Stomach smooth muscle (tissue), 2 donors: ENCODE measurements at regions not wholly inside any gene's neighbourhood (a gene's known extent, or its start where the extent isn't known, plus 50 kb on each side); places are given as distances from the start of the nearest gene placed in this dataset.

Source experiments
- H3K27ac ChIP-seq: one replicate; pipeline ENCODE4 v1.7.0; 2013; ENCODE audit warnings: mild to moderate bottlenecking, low read length, inconsistent platforms
- H3K27me3 ChIP-seq, 2 donors: one replicate each; pipeline ENCODE4 v1.7.0; 2013; ENCODE audit warnings: low read length in 2 of 2; ENCODE audit not compliant: insufficient read depth in 2 of 2, control insufficient read depth in 1 of 2
- H3K36me3 ChIP-seq, 2 donors: one replicate each; pipeline ENCODE4 v1.7.0; 2013; ENCODE audit warnings: low read length in 2 of 2; ENCODE audit not compliant: control insufficient read depth in 2 of 2, insufficient read depth in 2 of 2
- H3K4me1 ChIP-seq: one replicate; pipeline ENCODE4 v1.7.0; 2013; ENCODE audit warnings: low read length; ENCODE audit not compliant: control insufficient read depth, insufficient read depth
- H3K4me3 ChIP-seq, 2 donors: one replicate each; pipeline ENCODE4 v1.7.0; 2013; ENCODE audit warnings: low read length in 2 of 2
- H3K9ac ChIP-seq, 2 donors: one replicate each; pipeline ENCODE4 v1.7.0; 2013; ENCODE audit warnings: low read length in 2 of 2, mild to moderate bottlenecking in 1 of 2
- H3K9me3 ChIP-seq, 2 donors: one replicate each; pipeline ENCODE4 v1.7.0; 2013; ENCODE audit warnings: low read length in 2 of 2; ENCODE audit not compliant: control insufficient read depth in 2 of 2
- donor health status: healthy.
- donor health status: Pancreatic carcinoma.

- no peak overlapping the region for H3K27ac ChIP-seq
- H3K27me3 ChIP-seq, result no peaks in the 10 kb centered on the region
- no peak overlapping the region for H3K4me3 ChIP-seq
- peaks cover 34% of the 10 kb centered on the region for H3K4me1 ChIP-seq
- no peaks in the 10 kb centered on the region for H3K9me3 ChIP-seq
- no peak overlapping the region for H3K9ac ChIP-seq
- H3K36me3 ChIP-seq, result no peaks in the 10 kb centered on the region
Measured at GRCh38 chr2:23289671-23290070, 95.3 kb upstream of the KLHL29 start.

- H3K4me3 ChIP-seq, result no peak overlapping the region
- no peak overlapping the region for H3K9ac ChIP-seq
- peaks cover 22% of the 10 kb centered on the region for H3K4me1 ChIP-seq
- no peak overlapping the region for H3K27ac ChIP-seq
- H3K9me3 ChIP-seq, result no peaks in the 10 kb centered on the region
- no peaks in the 10 kb centered on the region for H3K27me3 ChIP-seq
- H3K36me3 ChIP-seq, result no peaks in the 10 kb centered on the region
Measured at GRCh38 chr2:23291239-23291638, 93.7 kb upstream of the KLHL29 start.

- Histone ChIP-seq H3K36me3 (no peaks in the 10 kb centered on the region), H3K27me3 (no peaks in the 10 kb centered on the region), H3K27ac (no peak overlapping the region), H3K4me1 (peaks cover 14% of the 10 kb centered on the region), H3K9me3 (no peaks in the 10 kb centered on the region), H3K9ac (no peak overlapping the region), H3K4me3 (no peak overlapping the region)
Measured at GRCh38 chr2:23292024-23292423, 93.0 kb upstream of the KLHL29 start.

- H3K9me3 ChIP-seq, result no peaks in the 10 kb centered on the region
- H3K27me3 ChIP-seq, result no peaks in the 10 kb centered on the region
- no peak overlapping the region for H3K9ac ChIP-seq
- H3K4me3 ChIP-seq, result no peak overlapping the region
- H3K36me3 ChIP-seq, result no peaks in the 10 kb centered on the region
- H3K4me1 ChIP-seq, result peaks cover 3% of the 10 kb centered on the region
- no peak overlapping the region for H3K27ac ChIP-seq
Measured at GRCh38 chr2:23293063-23293462, 91.9 kb upstream of the KLHL29 start.

- Histone ChIP-seq H3K9ac (no peak overlapping the region), H3K4me3 (no peak overlapping the region), H3K27ac (no peak overlapping the region), H3K9me3 (no peaks in the 10 kb centered on the region), H3K36me3 (no peaks in the 10 kb centered on the region), H3K4me1 (peaks cover 3% of the 10 kb centered on the region), H3K27me3 (no peaks in the 10 kb centered on the region)
Measured at GRCh38 chr2:23293731-23294130, 91.2 kb upstream of the KLHL29 start.

GRCh38 chr2:23294238-23294637, 90.7 kb upstream of the KLHL29 start:
- Histone ChIP-seq H3K4me3 (no peak overlapping the region), H3K4me1 (peaks cover 3% of the 10 kb centered on the region), H3K27me3 (no peaks in the 10 kb centered on the region), H3K27ac (no peak overlapping the region), H3K9ac (no peak overlapping the region), H3K9me3 (no peaks in the 10 kb centered on the region), H3K36me3 (no peaks in the 10 kb centered on the region)

- Histone ChIP-seq H3K4me1 (peaks cover 3% of the 10 kb centered on the region), H3K27ac (no peak overlapping the region), H3K4me3 (no peak overlapping the region), H3K27me3 (no peaks in the 10 kb centered on the region), H3K9me3 (no peaks in the 10 kb centered on the region), H3K36me3 (no peaks in the 10 kb centered on the region), H3K9ac (no peak overlapping the region)
Measured at GRCh38 chr2:23296691-23297090, 88.3 kb upstream of the KLHL29 start.

- no peak overlapping the region for H3K4me3 ChIP-seq
- no peak overlapping the region for H3K27ac ChIP-seq
- H3K4me1 ChIP-seq, result peaks cover 3% of the 10 kb centered on the region
- no peak overlapping the region for H3K9ac ChIP-seq
- H3K36me3 ChIP-seq, result no peaks in the 10 kb centered on the region
- no peaks in the 10 kb centered on the region for H3K9me3 ChIP-seq
- H3K27me3 ChIP-seq, result no peaks in the 10 kb centered on the region
Measured at GRCh38 chr2:23297112-23297511, 87.9 kb upstream of the KLHL29 start.

GRCh38 chr2:23298551-23298950, 86.4 kb upstream of the KLHL29 start:
- Histone ChIP-seq H3K27ac (no peak overlapping the region), H3K4me1 (peaks cover 3% of the 10 kb centered on the region), H3K4me3 (no peak overlapping the region), H3K9me3 (no peaks in the 10 kb centered on the region), H3K36me3 (no peaks in the 10 kb centered on the region), H3K27me3 (no peaks in the 10 kb centered on the region), H3K9ac (no peak overlapping the region)

- Histone ChIP-seq H3K27ac (no peak overlapping the region), H3K27me3 (no peaks in the 10 kb centered on the region), H3K9me3 (no peaks in the 10 kb centered on the region), H3K9ac (no peak overlapping the region), H3K4me1 (no peaks in the 10 kb centered on the region), H3K36me3 (no peaks in the 10 kb centered on the region), H3K4me3 (no peak overlapping the region)
Measured at GRCh38 chr2:23299476-23300195, 85.3 kb upstream of the KLHL29 start.

- Histone ChIP-seq H3K27me3 (no peaks in the 10 kb centered on the region), H3K9me3 (no peaks in the 10 kb centered on the region), H3K36me3 (no peaks in the 10 kb centered on the region), H3K9ac (no peak overlapping the region), H3K27ac (no peak overlapping the region), H3K4me1 (no peaks in the 10 kb centered on the region), H3K4me3 (no peak overlapping the region)
Measured at GRCh38 chr2:23301136-23301535, 83.8 kb upstream of the KLHL29 start.
